ENCODE measurements at regions not wholly inside any gene's neighbourhood (a gene's known extent, or its start where the extent isn't known, plus 50 kb on each side); places are given as distances from the start of the nearest gene placed in this dataset.
"Not testable (repeated sequence)": the region's sequence is repeated elsewhere in the genome, so short reads cannot be mapped to it uniquely, and the experiment has no call there.

DNA sequence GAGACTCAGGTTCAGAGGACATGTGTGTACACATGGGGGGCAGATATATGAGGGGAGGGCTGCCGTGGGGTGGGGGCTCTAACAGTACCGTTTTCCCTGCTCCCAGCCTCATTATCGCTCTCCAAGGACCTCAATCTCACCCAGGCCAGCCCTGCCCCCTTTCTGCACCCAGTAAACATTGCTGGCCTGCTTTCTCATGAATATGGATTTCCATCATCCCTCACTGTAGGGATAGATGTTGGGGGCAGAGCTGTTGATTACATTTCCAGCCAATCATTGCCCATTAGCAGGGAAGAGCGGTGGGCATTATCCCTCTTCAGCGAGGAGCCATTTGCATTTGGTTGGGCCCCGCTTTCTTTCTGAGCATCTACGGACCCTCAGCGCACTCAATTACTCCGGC is 273.8 kb downstream of the RPS6KC1 start:
- ATAC-seq (no peak), DNase-seq (ENCODE audit: low spot score) (no peak)
- intact Hi-C loops (cut with DNase I) = no loop called here

- DNase-seq (ENCODE audit: low spot score) = no peak
- intact Hi-C loops (cut with DNase I) = no loop called here
- no peak for ATAC-seq
Measured at GRCh38 chr1:213325482-213325881, 274.4 kb downstream of the RPS6KC1 start.

GRCh38 chr1:213326281-213327016 is 275.4 kb downstream of the RPS6KC1 start:
- intact Hi-C loops (cut with DNase I) = no loop called here
- DNase-seq (ENCODE audit: low spot score) = no peak
- ATAC-seq = no peak

DNA sequence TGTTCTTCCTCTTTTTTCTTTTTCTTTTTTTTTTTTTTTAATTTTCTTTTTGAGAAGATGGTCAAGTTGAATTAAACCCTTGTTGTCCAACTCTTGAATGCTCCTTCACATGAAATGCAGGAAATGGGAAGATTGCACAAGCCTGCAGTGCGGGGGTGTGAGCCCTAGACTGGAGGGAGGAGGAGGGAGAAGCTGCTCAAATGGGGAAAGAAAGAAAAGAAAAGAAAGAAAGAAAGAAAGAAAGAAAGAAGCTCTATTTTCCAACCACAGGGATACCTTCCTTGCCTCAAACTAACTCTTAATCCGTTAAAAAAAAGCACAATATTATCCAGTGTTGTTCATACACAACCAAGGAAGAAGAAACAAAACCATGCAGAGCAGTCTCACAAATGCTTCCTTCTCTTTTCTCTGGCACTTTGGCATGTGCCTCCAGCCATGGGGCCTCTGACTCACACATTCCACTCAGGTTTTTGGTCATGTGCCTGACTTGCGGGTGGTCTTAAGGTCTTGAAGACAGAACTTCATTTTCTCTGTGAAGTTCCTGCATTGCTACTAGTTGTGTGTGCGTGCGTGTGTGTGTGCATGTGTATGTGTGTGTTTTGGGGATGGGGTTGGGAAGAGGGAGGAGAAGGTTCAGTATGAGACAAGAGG is 276.1 kb downstream of the RPS6KC1 start:
- intact Hi-C loops (cut with DNase I) = no loop called here
- DNase-seq (ENCODE audit: low spot score) = peak; percentile 74
- peak; percentile 77 for ATAC-seq

DNA sequence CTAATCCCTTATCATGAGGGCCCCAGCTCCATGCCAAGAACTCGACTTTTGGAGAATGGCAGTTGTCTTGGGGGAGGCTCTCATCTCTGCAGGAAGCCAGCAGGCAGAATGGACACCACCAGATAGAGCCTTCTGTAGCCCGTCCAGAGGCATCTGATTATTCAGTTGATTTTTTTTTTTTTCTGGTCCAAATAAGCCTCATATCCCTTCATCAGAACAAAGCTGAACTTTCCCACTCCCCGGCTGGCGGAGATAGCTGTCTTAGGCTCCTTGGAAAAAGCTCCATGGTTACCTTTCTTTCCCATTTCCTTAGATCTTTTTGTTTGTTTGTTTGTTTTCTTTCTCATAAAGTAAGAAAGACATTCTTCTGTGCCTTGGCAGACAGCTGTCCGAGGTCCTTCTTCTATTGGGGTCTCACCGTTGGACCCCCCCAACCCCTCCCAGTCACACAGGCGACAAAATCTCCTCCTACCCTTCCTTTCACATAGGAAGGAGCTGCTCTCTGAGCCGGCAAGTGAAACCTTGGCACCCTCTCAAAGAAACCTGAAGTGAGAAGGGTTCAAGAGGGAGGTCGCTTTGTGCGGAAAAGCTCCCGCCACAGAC is 278.5 kb downstream of the RPS6KC1 start:
- ATAC-seq (no peak), DNase-seq (ENCODE audit: low spot score) (no peak)
- intact Hi-C loops (cut with DNase I) = no loop called here

GRCh38 chr1:213330281-213330680 is 279.2 kb downstream of the RPS6KC1 start:
- intact Hi-C loops (cut with DNase I) = no loop called here

GRCh38 chr1:213331631-213332175 is 280.7 kb downstream of the RPS6KC1 start:
- intact Hi-C loops (cut with DNase I) = no loop called here
- DNase-seq (ENCODE audit: low spot score) (no peak), ATAC-seq (no peak)

More at GRCh38 chr1:213330281-213330680, 279.2 kb downstream of the RPS6KC1 start:
- DNase-seq (ENCODE audit: low spot score) (no peak), ATAC-seq (no peak)

GRCh38 chr1:213332491-213332890 is 281.4 kb downstream of the RPS6KC1 start:
- intact Hi-C loops (cut with DNase I) = no loop called here
- ATAC-seq = no peak

GRCh38 chr1:213333121-213333520 is 282.1 kb downstream of the RPS6KC1 start:
- intact Hi-C loops (cut with DNase I) = no loop called here
- no peak for ATAC-seq
- DNase-seq (ENCODE audit: low spot score) = no peak

More at GRCh38 chr1:213332491-213332890, 281.4 kb downstream of the RPS6KC1 start:
- DNase-seq (ENCODE audit: low spot score) = no peak

- no peak for DNase-seq (ENCODE audit: low spot score)
- ATAC-seq = no peak
- intact Hi-C loops (cut with DNase I) = no loop called here
Measured at GRCh38 chr1:213335084-213335483, 284.0 kb downstream of the RPS6KC1 start.

- ATAC-seq = no peak
- intact Hi-C loops (cut with DNase I) = no loop called here
- DNase-seq (ENCODE audit: low spot score) = no peak
Measured at GRCh38 chr1:213337025-213337678, 286.1 kb downstream of the RPS6KC1 start.

GRCh38 chr1:213340593-213340992 is 289.6 kb downstream of the RPS6KC1 start:
- DNase-seq (ENCODE audit: low spot score) (no peak), ATAC-seq (no peak)
- intact Hi-C loops (cut with DNase I) = no loop called here

DNA sequence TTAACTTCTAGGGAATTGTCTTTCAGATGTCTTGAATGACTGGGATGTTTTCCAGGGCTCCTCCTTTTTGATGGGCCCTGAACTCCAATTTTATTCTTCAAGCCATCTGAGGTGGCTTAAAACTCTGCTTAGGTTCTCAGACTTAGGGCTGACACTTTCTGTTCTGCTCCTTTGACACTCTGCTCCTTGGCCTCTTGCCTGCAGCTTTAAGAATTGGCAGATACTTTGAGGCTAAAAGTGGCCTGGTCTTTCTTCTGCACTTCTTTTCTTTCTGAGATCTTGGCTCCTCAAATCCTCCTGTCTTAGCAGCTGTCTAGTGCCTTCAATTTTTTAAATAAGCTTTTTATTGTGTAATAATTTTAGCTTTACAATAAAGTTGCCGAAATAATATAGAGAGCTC is 294.6 kb downstream of the RPS6KC1 start:
- intact Hi-C loops (cut with DNase I) = no loop called here
- DNase-seq (ENCODE audit: low spot score) (no peak), ATAC-seq (no peak)

GRCh38 chr1:213357403-213357802 is 306.4 kb downstream of the RPS6KC1 start:
- intact Hi-C loops (cut with DNase I) = no loop called here
- DNase-seq (ENCODE audit: low spot score) (no peak), ATAC-seq (no peak)

- intact Hi-C loops (cut with DNase I); ATAC-seq; DNase-seq (ENCODE audit: low spot score): not testable (repeated sequence)
Measured at GRCh38 chr1:213358368-213358767, 307.3 kb downstream of the RPS6KC1 start.

- no peak for ATAC-seq
- DNase-seq (ENCODE audit: low spot score) = no peak
- intact Hi-C loops (cut with DNase I) = no loop called here
Measured at GRCh38 chr1:213362598-213362997, 311.6 kb downstream of the RPS6KC1 start.

GRCh38 chr1:213366141-213366831 is 315.2 kb downstream of the RPS6KC1 start:
- intact Hi-C loops (cut with DNase I) = no loop called here
- ATAC-seq = no peak
- no peak for DNase-seq (ENCODE audit: low spot score)

DNA sequence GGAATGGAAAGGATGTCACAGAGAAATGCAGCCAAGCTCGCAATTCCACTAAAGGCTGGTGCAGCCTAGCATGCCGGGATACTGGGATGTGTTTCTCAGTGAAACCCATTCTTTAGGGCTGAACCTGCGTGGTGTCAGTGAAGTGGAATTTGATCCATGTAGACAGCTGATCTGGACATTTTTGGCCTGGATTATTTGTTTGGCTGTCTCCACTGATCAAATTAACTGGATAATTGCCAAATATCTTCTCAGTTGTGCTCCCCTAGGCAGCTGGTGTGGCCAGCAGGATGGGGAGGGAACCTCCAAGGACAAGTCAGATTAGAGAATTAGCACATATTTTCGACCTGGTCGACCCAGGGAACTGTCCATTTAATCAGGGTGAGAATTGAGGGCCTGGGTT is 318.4 kb downstream of the RPS6KC1 start:
- ATAC-seq = no peak
- no peak for DNase-seq (ENCODE audit: low spot score)
- intact Hi-C loops (cut with DNase I) = no loop called here

DNA sequence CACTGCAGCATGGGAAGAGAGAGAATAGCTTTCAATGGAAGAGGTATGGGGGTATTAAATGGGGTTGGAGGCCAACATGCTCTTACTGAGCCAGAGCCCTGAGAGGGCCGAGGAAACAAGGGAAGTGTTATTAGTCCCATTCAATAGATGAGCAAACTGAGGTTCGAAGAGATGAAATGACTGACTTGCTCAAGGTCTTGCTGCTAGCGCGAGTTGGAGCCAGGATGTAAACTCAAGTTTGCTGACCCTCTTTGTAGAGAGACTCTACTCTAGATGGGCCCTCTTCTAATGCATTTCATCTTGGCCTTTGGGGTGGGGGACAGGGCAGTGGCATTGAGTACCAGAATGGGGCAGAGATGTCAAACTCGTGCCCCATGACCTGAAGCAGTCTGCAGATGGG is 319.5 kb downstream of the RPS6KC1 start:
- DNase-seq (ENCODE audit: low spot score) = no peak
- intact Hi-C loops (cut with DNase I) = no loop called here
- no peak for ATAC-seq
